HepG2 (cell line): ENCODE measurements at regions not wholly inside any gene's neighbourhood (a gene's known extent, or its start where the extent isn't known, plus 50 kb on each side); places are given as distances from the start of the nearest gene placed in this dataset.

Experiments used
- ATAC-seq: fragments of 200-7000 bp; cut with Tn5 transposase; 3 replicates; pipeline ENCODE4 v1.9.1; 2020; ENCODE audit warnings: mild to moderate bottlenecking, moderate library complexity
- BruUV-seq: library from RNA; stranded (reverse); fragments of 400-500 nt; replicated peaks from 2 replicates; lab custom pipeline; 2021; lab: Mats Ljungman, UMichigan
- CTCF ChIA-PET: fragments of 300-600 bp; formaldehyde crosslinking; extraction: SDS; loops from one replicate; lab custom pipeline; 2021; ENCODE audit warnings: low total read pairs, inconsistent platforms, low intra/inter-chr PET ratio; lab: Yijun Ruan, JAX
- POLR2A ChIA-PET: fragments of 350-600 bp; sonication (Branson Sonifier 250); formaldehyde crosslinking; loops from one replicate; lab custom pipeline; 2020; ENCODE audit warnings: antibody characterized with exemption, inconsistent platforms; lab: Yijun Ruan, JAX
- DNase-seq: peaks from one replicate; pipeline ENCODE4 v3.0.0-alpha.2; 2015; ENCODE audit warnings: low spot score
- FAIRE-seq: peaks from 3 replicates; lab custom pipeline; 2011; peaks lifted over from hg19 to GRCh38; lab: Jason Lieb, UNC
- H2AFZ ChIP-seq: one replicate; pipeline ENCODE4 v1.6.1; 2011; ENCODE audit warnings: low read length, inconsistent platforms
- H3K27ac ChIP-seq: fragments of 300-600 bp; 3 replicates; pipeline ENCODE4 v1.8.0; 2011; ENCODE audit warnings: mixed run types, mild to moderate bottlenecking, mixed read lengths, low read length, inconsistent platforms; ENCODE audit not compliant: insufficient read depth; ENCODE audit errors: extremely low read length
- H3K27me3 ChIP-seq, 2 experiments: fragments of 200-600 bp in 1 of 2; 2 replicates in 1 of 2; 3 replicates in 1 of 2; pipeline versions ENCODE4 v1.6.0 to v1.8.0; 2011; ENCODE audit warnings: low read length in 2 of 2, mild to moderate bottlenecking in 2 of 2, moderate library complexity in 2 of 2, inconsistent platforms in 1 of 2; ENCODE audit not compliant: insufficient read depth in 2 of 2, control insufficient read depth in 1 of 2
- H3K36me3 ChIP-seq, 2 experiments: fragments of 200-600 bp in 1 of 2; replicated peaks in 1 of 2; 2 replicates in 1 of 2; 3 replicates in 1 of 2; pipeline versions ENCODE4 v1.5.1 to v1.8.0; 2011; ENCODE audit warnings: low read length in 2 of 2, inconsistent platforms in 1 of 2; ENCODE audit not compliant: insufficient read depth in 2 of 2, control insufficient read depth in 1 of 2
- H3K4me1 ChIP-seq: 2 replicates; pipeline ENCODE4 v1.5.1; 2012; ENCODE audit warnings: low read length, inconsistent platforms; ENCODE audit not compliant: insufficient read depth
- H3K4me2 ChIP-seq: 2 replicates; pipeline ENCODE4 v1.6.0; 2011; ENCODE audit warnings: low read depth, low read length, inconsistent platforms
- H3K4me3 ChIP-seq, 3 experiments: fragments of 200-600 bp in 1 of 3; sonication (generic), shearing (Covaris generic) in 1 of 3; replicated peaks in 1 of 3; 2 replicates each; pipeline ENCODE4 v1.5.1; 2011 to 2016; ENCODE audit warnings: low read length in 3 of 3, inconsistent platforms in 2 of 3, low read depth in 2 of 3, mild to moderate bottlenecking in 2 of 3, control low read depth in 1 of 3, mixed read lengths in 1 of 3; ENCODE audit not compliant: insufficient read depth in 1 of 3
- H3K79me2 ChIP-seq: one replicate; pipeline ENCODE4 v1.6.1; 2011; ENCODE audit warnings: low read length, inconsistent platforms; ENCODE audit not compliant: insufficient read depth
- H3K9ac ChIP-seq: 2 replicates; pipeline ENCODE4 v1.6.0; 2011; ENCODE audit warnings: mild to moderate bottlenecking, low read depth, low read length, inconsistent platforms; ENCODE audit not compliant: insufficient read depth
- H3K9me3 ChIP-seq: 2 replicates; pipeline ENCODE4 v1.5.1; 2012; ENCODE audit warnings: mild to moderate bottlenecking, low read length
- H4K20me1 ChIP-seq: 2 replicates; pipeline ENCODE4 v1.6.0; 2011; ENCODE audit warnings: inconsistent platforms, mild to moderate bottlenecking, low read length, moderate library complexity; ENCODE audit not compliant: insufficient read depth
- ATF1 ChIP-seq: IDR thresholded peaks from 2 replicates; pipeline ENCODE4 v1.6.1; 2016; ENCODE audit warnings: mild to moderate bottlenecking, control low read depth
- GTF3A ChIP-seq: sonication (generic); formaldehyde crosslinking; conservative IDR thresholded peaks from 2 replicates; pipeline ENCODE4 v1.4.0; 2020; ENCODE audit warnings: mild to moderate bottlenecking, missing genetic modification reagents
- NFRKB ChIP-seq: fragments of 450-650 bp; IDR thresholded peaks from 2 replicates; pipeline ENCODE4 v1.6.1; 2017
- NKX3-1 ChIP-seq: sonication (generic); formaldehyde crosslinking; IDR thresholded peaks from 2 replicates; pipeline ENCODE4 v1.5.0; 2020; ENCODE audit warnings: missing genetic modification reagents
- NR1H2 ChIP-seq: sonication (generic); formaldehyde crosslinking; IDR thresholded peaks from 2 replicates; pipeline ENCODE4 v1.8.1; 2022; ENCODE audit warnings: low read depth, missing genetic modification reagents, borderline replicate concordance
- SRSF4 ChIP-seq: fragments of 200-400 bp; formaldehyde crosslinking; IDR thresholded peaks from one replicate; pipeline ENCODE4 v1.6.1; 2018; ENCODE audit warnings: mild to moderate bottlenecking, low read depth, low read length, moderate library complexity; ENCODE audit not compliant: poor library complexity, severe bottlenecking
- TP53 ChIP-seq: sonication (generic); formaldehyde crosslinking; conservative IDR thresholded peaks from 2 replicates; pipeline ENCODE4 v1.4.0; 2020; ENCODE audit warnings: missing genetic modification reagents
- ZNF101 ChIP-seq: sonication (generic); formaldehyde crosslinking; IDR thresholded peaks from 2 replicates; pipeline ENCODE4 v1.4.0; 2020; ENCODE audit warnings: mild to moderate bottlenecking, low read depth, missing genetic modification reagents, borderline replicate concordance
- ZNF556 ChIP-seq: sonication (generic); formaldehyde crosslinking; IDR thresholded peaks from 2 replicates; pipeline ENCODE4 v1.4.0; 2020; ENCODE audit warnings: mild to moderate bottlenecking, missing genetic modification reagents, borderline replicate concordance
- ZNF773 ChIP-seq: sonication (generic); formaldehyde crosslinking; IDR thresholded peaks from 2 replicates; pipeline ENCODE4 v1.4.0; 2020; ENCODE audit warnings: missing genetic modification reagents, borderline replicate concordance
- WGBS: methylation state at CpG from one replicate; pipeline ENCODE4 v1.1.6; 2017; ENCODE audit warnings: low lambda C conversion rate; 5-methylcytosine and 5-hydroxymethylcytosine counted together
- in situ Hi-C: cut with HindIII; loops from 2 replicates; pipeline ENCODE4 v1.10.0; 2017; ENCODE audit warnings: low pct_unique_long_range_greater_than_20kb; ENCODE audit not compliant: extremely low pct_ligation_motif_present
- intact Hi-C: fragments of 100-400 bp; cut with micrococcal nuclease; formaldehyde crosslinking; loops from one replicate; pipeline ENCODE4 v1.10.0; 2022; ENCODE audit not compliant: unreplicated experiment
- TF ChIP-seq, protein P1 (sequence below): sonication (generic); formaldehyde crosslinking; IDR thresholded peaks from 2 replicates; pipeline ENCODE4 v1.9.0; 2021; ENCODE audit warnings: missing genetic modification reagents, borderline replicate concordance
- TF ChIP-seq, protein P2 (sequence below): IDR thresholded peaks from 2 replicates; pipeline ENCODE4 v1.6.1; 2012; ENCODE audit warnings: low read depth, low read length, improper control_type of control experiment
- TF ChIP-seq, protein P3 (sequence below): fragments of 450-650 bp; IDR thresholded peaks from 2 replicates; pipeline ENCODE4 v1.6.1; 2017

DNA sequence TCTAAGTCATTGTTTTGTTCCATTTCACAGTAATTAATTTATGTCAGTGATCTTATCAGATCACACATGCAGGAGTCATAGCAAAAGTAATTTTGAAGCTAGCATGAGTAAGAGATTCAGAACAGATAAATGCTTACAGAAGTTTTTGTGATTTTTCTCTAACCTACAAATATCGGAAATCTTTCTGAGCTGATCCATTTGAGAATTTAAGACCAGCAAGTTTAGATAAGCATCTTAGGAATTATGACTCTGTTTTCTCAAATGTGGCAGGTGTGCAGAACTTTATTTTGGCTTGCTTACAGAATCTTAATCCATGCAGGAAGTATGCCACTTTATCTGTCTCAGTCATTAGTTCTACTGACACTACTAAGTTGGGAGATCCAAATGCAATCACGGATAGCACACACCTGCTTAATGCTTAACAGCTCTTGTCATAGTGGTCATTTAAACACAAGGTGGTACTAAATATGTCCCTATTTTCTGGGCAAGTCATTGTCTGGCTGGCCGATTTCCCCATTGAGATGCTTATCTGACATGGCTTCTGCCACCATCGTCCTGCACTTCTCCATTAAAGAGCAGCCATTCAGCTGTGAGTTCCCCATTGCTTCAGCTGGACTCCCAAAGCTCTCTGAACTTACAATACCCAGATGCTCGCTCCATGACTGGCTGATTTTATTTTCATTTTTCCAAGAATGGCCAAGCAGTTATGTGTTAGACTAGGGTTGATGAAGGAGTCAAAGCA lies 305.4 kb upstream of the NUDT12 start:
- ATAC-seq (no peak), DNase-seq (no peak), FAIRE-seq (no peak)
- Histone ChIP-seq H2AFZ (peak overlapping the region; percentile 42), H3K36me3 (no peaks in the 10 kb centered on the region), H3K4me3 (no peak overlapping the region), H3K9ac (no peak overlapping the region), H3K27ac (no peak overlapping the region), H3K79me2 (no peaks in the 10 kb centered on the region), H3K4me2 (no peak overlapping the region), H3K27me3 (no peaks in the 10 kb centered on the region), H3K9me3 (no peaks in the 10 kb centered on the region), H4K20me1 (no peaks in the 10 kb centered on the region), H3K4me1 (no peaks in the 10 kb centered on the region)
- WGBS = 23% methylated on average over 4 of the region's 5 CpGs
- intact Hi-C loops (no loop called here), in situ Hi-C loops (no loop called here)
- CTCF ChIA-PET = no interaction called here
- TF ChIP-seq NFRKB (no peak), GTF3A (CRISPR knock-in tag) (no peak), ZNF556 (CRISPR knock-in tag) (no peak), ZNF101 (CRISPR knock-in tag) (no peak), NKX3-1 (CRISPR knock-in tag) (no peak), SRSF4 (no peak), ZNF773 (CRISPR knock-in tag) (no peak), ATF1 (CRISPR knock-in tag) (no peak), NR1H2 (CRISPR knock-in tag) (no peak), TP53 (no peak)
- TF ChIP-seq, protein P1, sequence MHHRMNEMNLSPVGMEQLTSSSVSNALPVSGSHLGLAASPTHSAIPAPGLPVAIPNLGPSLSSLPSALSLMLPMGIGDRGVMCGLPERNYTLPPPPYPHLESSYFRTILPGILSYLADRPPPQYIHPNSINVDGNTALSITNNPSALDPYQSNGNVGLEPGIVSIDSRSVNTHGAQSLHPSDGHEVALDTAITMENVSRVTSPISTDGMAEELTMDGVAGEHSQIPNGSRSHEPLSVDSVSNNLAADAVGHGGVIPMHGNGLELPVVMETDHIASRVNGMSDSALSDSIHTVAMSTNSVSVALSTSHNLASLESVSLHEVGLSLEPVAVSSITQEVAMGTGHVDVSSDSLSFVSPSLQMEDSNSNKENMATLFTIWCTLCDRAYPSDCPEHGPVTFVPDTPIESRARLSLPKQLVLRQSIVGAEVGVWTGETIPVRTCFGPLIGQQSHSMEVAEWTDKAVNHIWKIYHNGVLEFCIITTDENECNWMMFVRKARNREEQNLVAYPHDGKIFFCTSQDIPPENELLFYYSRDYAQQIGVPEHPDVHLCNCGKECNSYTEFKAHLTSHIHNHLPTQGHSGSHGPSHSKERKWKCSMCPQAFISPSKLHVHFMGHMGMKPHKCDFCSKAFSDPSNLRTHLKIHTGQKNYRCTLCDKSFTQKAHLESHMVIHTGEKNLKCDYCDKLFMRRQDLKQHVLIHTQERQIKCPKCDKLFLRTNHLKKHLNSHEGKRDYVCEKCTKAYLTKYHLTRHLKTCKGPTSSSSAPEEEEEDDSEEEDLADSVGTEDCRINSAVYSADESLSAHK = no peak
- TF ChIP-seq, protein P2, sequence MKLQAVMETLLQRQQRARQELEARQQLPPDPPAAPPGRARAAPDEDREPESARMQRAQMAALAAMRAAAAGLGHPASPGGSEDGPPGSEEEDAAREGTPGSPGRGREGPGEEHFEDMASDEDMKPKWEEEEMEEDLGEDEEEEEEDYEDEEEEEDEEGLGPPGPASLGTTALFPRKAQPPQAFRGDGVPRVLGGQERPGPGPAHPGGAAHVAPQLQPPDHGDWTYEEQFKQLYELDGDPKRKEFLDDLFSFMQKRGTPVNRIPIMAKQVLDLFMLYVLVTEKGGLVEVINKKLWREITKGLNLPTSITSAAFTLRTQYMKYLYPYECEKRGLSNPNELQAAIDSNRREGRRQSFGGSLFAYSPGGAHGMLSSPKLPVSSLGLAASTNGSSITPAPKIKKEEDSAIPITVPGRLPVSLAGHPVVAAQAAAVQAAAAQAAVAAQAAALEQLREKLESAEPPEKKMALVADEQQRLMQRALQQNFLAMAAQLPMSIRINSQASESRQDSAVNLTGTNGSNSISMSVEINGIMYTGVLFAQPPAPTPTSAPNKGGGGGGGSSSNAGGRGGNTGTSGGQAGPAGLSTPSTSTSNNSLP = no peak
- TF ChIP-seq, protein P3, sequence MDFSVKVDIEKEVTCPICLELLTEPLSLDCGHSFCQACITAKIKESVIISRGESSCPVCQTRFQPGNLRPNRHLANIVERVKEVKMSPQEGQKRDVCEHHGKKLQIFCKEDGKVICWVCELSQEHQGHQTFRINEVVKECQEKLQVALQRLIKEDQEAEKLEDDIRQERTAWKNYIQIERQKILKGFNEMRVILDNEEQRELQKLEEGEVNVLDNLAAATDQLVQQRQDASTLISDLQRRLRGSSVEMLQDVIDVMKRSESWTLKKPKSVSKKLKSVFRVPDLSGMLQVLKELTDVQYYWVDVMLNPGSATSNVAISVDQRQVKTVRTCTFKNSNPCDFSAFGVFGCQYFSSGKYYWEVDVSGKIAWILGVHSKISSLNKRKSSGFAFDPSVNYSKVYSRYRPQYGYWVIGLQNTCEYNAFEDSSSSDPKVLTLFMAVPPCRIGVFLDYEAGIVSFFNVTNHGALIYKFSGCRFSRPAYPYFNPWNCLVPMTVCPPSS = no peak
- BruUV-seq = no TSS peak
- POLR2A ChIA-PET = no interaction called here
